Left ventricle myocardium inferior (tissue), 1 donor: ENCODE measurements at regions not wholly inside any gene's neighbourhood (a gene's known extent, or its start where the extent isn't known, plus 50 kb on each side); places are given as distances from the start of the nearest gene placed in this dataset.

Source experiments
- DNase-seq: peaks from one replicate; pipeline ENCODE4 v3.0.0-alpha.2; 2020
- H3K27ac ChIP-seq: fragments of 200-600 bp; replicated peaks from 2 replicates; pipeline ENCODE4 v1.8.0; 2021
- H3K27me3 ChIP-seq: fragments of 200-600 bp; 2 replicates; pipeline ENCODE4 v1.8.0; 2021; ENCODE audit warnings: low read depth
- H3K36me3 ChIP-seq: fragments of 200-600 bp; 2 replicates; pipeline ENCODE4 v1.8.0; 2021
- H3K4me1 ChIP-seq: fragments of 200-600 bp; 2 replicates; pipeline ENCODE4 v1.8.0; 2021
- H3K4me3 ChIP-seq: fragments of 200-600 bp; 2 replicates; pipeline ENCODE4 v1.8.0; 2021; ENCODE audit warnings: mild to moderate bottlenecking, moderate library complexity
- H3K9me3 ChIP-seq: fragments of 200-600 bp; replicated peaks from 2 replicates; pipeline ENCODE4 v1.8.0; 2021
- CTCF ChIP-seq: fragments of 200-600 bp; IDR thresholded peaks from 2 replicates; pipeline ENCODE4 v1.8.0; 2021; ENCODE audit warnings: antibody characterized with exemption, mild to moderate bottlenecking, borderline replicate concordance
- intact Hi-C: fragments of 100-400 bp; cut with micrococcal nuclease; formaldehyde crosslinking; loops from one replicate; pipeline ENCODE4 v1.11.0; 2022
- donor health status: DM: no; HTN: yes; CAD: no; lungs with severe emphysema.

- TF ChIP-seq CTCF = no peak
- no peaks in the 10 kb centered on the region for H3K9me3 ChIP-seq
- no peak overlapping the region for H3K4me3 ChIP-seq
- intact Hi-C loops = no loop called here
- DNase-seq = no peak
- H3K36me3 ChIP-seq = no peaks in the 10 kb centered on the region
- peak overlapping the region; percentile 31 for H3K27ac ChIP-seq
- no peaks in the 10 kb centered on the region for H3K27me3 ChIP-seq
- peaks cover 49% of the 10 kb centered on the region for H3K4me1 ChIP-seq
Measured at GRCh38 chr13:50699874-50700663, 143.4 kb downstream of the DLEU7 start.

- Histone ChIP-seq H3K4me1 (peaks cover 49% of the 10 kb centered on the region), H3K9me3 (no peaks in the 10 kb centered on the region), H3K27me3 (no peaks in the 10 kb centered on the region), H3K4me3 (no peak overlapping the region), H3K27ac (peak overlapping the region; percentile 31), H3K36me3 (no peaks in the 10 kb centered on the region)
- no peak for TF ChIP-seq CTCF
- intact Hi-C loops = no loop called here
- no peak for DNase-seq
Measured at GRCh38 chr13:50700664-50701305, 142.7 kb downstream of the DLEU7 start.

DNA sequence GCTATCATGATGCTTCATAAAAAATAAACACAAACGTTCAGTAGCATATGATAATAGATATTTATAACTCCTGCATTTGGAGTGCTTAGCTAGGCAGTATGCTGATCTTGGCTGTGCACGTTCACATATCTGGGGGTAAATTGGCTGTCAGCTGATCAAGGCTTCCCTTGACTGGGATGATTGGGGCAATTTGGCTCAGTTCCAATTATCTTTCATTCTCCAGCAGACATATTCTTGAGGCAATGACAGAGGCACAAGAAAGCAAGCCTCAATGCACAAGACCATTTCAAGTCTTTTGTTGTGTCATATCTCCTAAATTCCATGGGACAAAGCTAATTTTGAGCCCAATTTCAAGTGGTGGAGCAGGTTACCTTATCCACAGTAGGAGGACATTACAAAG lies 142.0 kb downstream of the DLEU7 start:
- no peak overlapping the region for H3K4me3 ChIP-seq
- no peak for TF ChIP-seq CTCF
- no peak for DNase-seq
- peaks cover 53% of the 10 kb centered on the region for H3K4me1 ChIP-seq
- no peaks in the 10 kb centered on the region for H3K36me3 ChIP-seq
- intact Hi-C loops = no loop called here
- H3K9me3 ChIP-seq = no peaks in the 10 kb centered on the region
- no peak overlapping the region for H3K27ac ChIP-seq
- H3K27me3 ChIP-seq = no peaks in the 10 kb centered on the region

GRCh38 chr13:50706505-50706904 lies 137.0 kb downstream of the DLEU7 start:
- TF ChIP-seq CTCF = no peak
- Histone ChIP-seq H3K4me3 (no peak overlapping the region), H3K36me3 (no peaks in the 10 kb centered on the region), H3K9me3 (no peaks in the 10 kb centered on the region), H3K27ac (peak overlapping the region; percentile 54), H3K27me3 (no peaks in the 10 kb centered on the region), H3K4me1 (peaks cover 53% of the 10 kb centered on the region)
- no peak for DNase-seq
- intact Hi-C loops = no loop called here

DNA sequence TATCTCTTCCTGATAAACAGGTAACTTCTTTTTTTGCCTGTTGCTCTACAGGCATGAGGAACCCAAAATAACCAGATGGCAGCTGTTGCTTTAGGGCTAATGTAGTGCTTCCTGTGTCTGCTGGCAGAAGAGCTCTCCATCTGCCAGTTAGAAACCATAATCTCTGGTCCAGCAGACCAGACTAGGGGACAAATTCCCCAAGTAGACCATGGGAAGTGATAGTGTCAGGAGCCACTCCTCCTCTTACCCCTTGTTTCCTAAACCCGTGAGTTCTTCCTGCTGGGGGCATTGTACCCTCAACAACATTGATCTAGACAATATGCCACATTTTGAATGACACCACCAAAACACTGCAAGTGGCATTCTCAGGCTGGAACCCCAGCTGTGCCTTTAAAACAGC lies 135.9 kb downstream of the DLEU7 start:
- DNase-seq = no peak
- no peak overlapping the region for H3K27ac ChIP-seq
- no peaks in the 10 kb centered on the region for H3K9me3 ChIP-seq
- no peaks in the 10 kb centered on the region for H3K36me3 ChIP-seq
- H3K27me3 ChIP-seq = no peaks in the 10 kb centered on the region
- H3K4me3 ChIP-seq = no peak overlapping the region
- intact Hi-C loops = no loop called here
- no peak for TF ChIP-seq CTCF
- peaks cover 54% of the 10 kb centered on the region for H3K4me1 ChIP-seq
